Adrenal gland (tissue), 5 donors: ENCODE measurements at regions not wholly inside any gene's neighbourhood (a gene's known extent, or its start where the extent isn't known, plus 50 kb on each side); places are given as distances from the start of the nearest gene placed in this dataset.

Experiments used
- CTCF ChIP-seq, 6 experiments: fragments of 450-650 bp in 4 of 6; fragments of 200-600 bp in 2 of 6; sonication (generic) in 1 of 6; IDR thresholded peaks; 1 replicate in 5 of 6; 2 replicates in 1 of 6; pipeline versions ENCODE4 v1.5.1 to v1.8.0; 2016 to 2021; ENCODE audit warnings: antibody characterized with exemption in 6 of 6, mild to moderate bottlenecking in 2 of 6, moderate library complexity in 1 of 6
- POLR2A ChIP-seq, 2 donors: fragments of 450-650 bp; IDR thresholded peaks; one replicate each; pipeline ENCODE4 v1.6.1; 2017; ENCODE audit warnings: antibody characterized with exemption in 2 of 2, mild to moderate bottlenecking in 2 of 2, moderate library complexity in 1 of 2
- donor health status: DM: no; HTN: no; CAD: no.

GRCh38 chr10:124220971-124221355 lies 127.6 kb upstream of the CHST15 start:
- TF ChIP-seq CTCF (IDR thresholded peaks at IDR 0.05): no peak
- no peak for TF ChIP-seq POLR2A (IDR thresholded peaks at IDR 0.05)
